ENCODE measurements at regions not wholly inside any gene's neighbourhood (a gene's known extent, or its start where the extent isn't known, plus 50 kb on each side); places are given as distances from the start of the nearest gene placed in this dataset.
"Not testable (repeated sequence)": the region's sequence is repeated elsewhere in the genome, so short reads cannot be mapped to it uniquely, and the experiment has no call there.

DNA sequence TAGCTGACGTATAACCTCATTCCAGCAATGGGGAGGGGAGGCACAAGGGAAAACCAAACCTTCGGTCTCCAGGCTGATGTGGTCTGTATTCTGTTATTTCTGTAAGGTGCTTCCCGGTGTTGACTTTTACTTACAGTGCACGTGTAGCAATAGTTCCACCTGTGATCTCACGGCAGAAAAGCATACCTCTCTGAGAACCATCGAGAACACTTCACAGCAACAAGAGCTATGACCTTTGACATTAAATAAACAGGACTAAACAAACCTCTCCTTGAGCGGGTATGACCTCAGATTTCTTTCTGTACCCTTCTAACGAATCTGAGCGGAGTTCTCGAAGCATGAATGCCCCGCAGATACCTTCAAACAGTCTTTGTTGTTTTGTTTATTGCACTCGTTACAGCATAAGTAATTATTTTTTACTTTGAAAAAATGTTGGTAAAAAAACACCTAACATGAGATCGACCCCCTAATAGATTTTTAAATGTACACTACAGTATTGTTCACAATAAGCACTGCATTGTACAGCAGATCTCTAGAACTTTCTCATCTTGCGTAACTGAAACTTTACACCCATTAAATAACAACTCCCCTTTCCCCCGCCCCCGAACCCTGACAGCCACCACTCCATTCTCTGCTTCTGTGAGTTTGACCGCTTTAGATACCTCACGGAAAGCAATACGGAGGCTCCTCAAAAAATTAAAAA, 282.3 kb downstream of the GATA3 start:
- no peak overlapping the region for H3K4me3 ChIP-seq (ENCODE audit: low read depth, low read length)
- no peak for DNase-seq (ENCODE audit: low read depth)
- no peak for TF ChIP-seq CTCF (IDR thresholded peaks at IDR 0.05; ENCODE audit: insufficient read depth, low read depth, low read length)

GRCh38 chr10:8337332-8337651, 282.8 kb downstream of the GATA3 start:
- DNase-seq (ENCODE audit: low read depth), result peak; percentile 9
- H3K4me3 ChIP-seq (ENCODE audit: low read depth, low read length), result no peak overlapping the region
- no peak for TF ChIP-seq CTCF (IDR thresholded peaks at IDR 0.05; ENCODE audit: insufficient read depth, low read depth, low read length)

- DNase-seq (ENCODE audit: low read depth), result no peak
- H3K4me3 ChIP-seq (ENCODE audit: low read depth, low read length), result no peak overlapping the region
- TF ChIP-seq CTCF (IDR thresholded peaks at IDR 0.05; ENCODE audit: insufficient read depth, low read depth, low read length), result no peak
These were observed 283.8 kb downstream of the GATA3 start for GRCh38 chr10:8338177-8338766.

DNA sequence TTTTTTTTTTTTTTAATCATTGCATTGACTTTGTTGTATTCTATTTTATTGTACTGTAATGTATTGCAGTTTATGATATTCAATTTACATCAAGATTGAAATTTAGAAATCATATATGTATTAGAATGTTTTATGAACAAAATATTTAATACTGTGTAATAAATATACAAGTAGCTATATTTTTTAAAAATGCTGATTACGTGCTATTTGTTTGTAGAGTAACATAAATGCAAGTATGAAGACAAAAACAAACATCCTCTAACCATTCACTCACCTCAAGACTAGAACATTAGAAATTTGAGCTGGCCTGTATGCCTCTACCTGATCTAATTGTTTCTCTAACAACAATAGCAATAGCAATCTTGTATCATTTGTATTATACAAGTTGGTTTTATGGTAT, 290.3 kb downstream of the GATA3 start:
- no peak for DNase-seq (ENCODE audit: low read depth)
- H3K4me3 ChIP-seq (ENCODE audit: low read depth, low read length), result no peak overlapping the region
- TF ChIP-seq CTCF (IDR thresholded peaks at IDR 0.05; ENCODE audit: insufficient read depth, low read depth, low read length), result no peak

DNA sequence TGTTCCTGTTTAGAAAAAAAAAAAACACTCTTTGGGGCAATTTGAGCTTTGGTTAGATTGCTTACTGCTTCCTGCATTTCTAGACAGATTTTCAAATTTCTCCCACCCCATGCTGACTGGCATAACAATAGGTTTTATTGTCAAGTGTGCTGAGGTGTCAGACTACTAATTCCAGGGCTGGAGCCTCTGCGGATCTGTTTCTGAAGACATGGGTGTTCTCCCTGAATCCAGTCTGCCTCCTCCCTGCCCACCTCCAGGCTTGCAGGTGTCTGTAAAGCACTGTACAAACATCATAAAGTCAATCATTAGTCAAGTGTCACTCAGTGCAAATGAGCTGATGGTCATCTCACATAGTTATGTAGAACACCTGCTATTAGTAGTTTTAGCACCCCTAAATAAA, 292.4 kb downstream of the GATA3 start:
- no peak overlapping the region for H3K4me3 ChIP-seq (ENCODE audit: low read depth, low read length)
- no peak for TF ChIP-seq CTCF (IDR thresholded peaks at IDR 0.05; ENCODE audit: insufficient read depth, low read depth, low read length)
- DNase-seq (ENCODE audit: low read depth), result no peak

DNA sequence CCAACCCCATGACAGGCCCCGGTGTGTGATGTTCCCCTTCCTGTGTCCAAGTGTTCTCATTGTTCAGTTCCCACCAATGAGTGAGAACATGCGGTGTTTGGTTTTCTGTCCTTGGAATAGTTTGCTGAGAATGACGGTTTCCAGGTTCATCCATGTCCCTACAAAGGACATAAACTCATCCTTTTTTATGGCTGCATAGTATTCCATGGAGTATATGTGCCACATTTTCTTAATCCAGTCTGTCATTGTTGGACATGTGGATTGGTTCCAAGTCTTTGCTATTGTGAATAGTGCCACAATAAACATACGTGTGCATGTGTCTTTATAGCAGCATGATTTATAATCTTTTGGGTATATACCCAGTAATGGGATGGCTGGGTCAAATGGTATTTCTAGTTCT, 293.1 kb downstream of the GATA3 start:
- not testable (repeated sequence) for H3K4me3 ChIP-seq (ENCODE audit: low read depth, low read length); DNase-seq (ENCODE audit: low read depth)

DNA sequence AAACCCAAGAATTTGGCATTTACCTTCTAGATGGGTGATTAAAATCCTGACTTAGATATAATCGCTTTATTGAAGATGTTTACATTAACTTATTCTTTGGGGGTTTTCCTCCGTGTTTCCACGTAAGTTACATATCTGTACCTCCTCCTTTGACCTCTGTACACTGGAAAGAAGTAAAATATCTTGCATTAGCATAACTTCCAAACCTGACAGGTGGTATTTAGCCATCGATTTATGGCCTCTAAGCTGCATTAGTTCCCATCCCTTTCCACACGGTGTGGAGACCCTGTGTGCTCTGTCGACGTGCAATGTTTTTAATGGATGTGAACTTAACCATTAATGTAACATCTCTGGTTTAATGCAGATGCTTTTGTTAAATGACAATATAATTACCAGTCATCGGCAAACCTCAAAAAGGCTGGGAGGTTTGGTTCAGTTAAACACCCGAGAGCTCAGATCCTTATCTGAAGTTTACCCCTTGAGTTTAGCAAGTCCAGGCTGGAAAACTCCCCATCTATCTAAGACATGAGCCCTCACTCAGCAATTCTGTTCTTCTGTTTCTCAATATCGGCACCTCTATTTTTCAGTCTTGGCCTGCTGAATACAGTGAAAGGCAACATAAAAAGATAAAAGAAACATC, 295.2 kb downstream of the GATA3 start:
- DNase-seq (ENCODE audit: low read depth), result peak; percentile 26
- H3K4me3 ChIP-seq (ENCODE audit: low read depth, low read length), result no peak overlapping the region
- TF ChIP-seq CTCF (IDR thresholded peaks at IDR 0.05; ENCODE audit: insufficient read depth, low read depth, low read length), result no peak
